WTC11 (cell line): ENCODE measurements at regions not wholly inside any gene's neighbourhood (a gene's known extent, or its start where the extent isn't known, plus 50 kb on each side); places are given as distances from the start of the nearest gene placed in this dataset.

ENCODE experiments used
- ATAC-seq: fragments of 200-7000 bp; cut with Tn5 transposase; 2 replicates; pipeline ENCODE4 v1.10.0; 2021; ENCODE audit warnings: mild to moderate bottlenecking, moderate library complexity
- CTCF ChIA-PET: fragments of 300-600 bp; sonication (Branson Sonifier 250); formaldehyde crosslinking; loops from one replicate; lab custom pipeline; 2021; ENCODE audit warnings: antibody characterized with exemption; lab: Charles Lee
- POLR2A ChIA-PET: fragments of 350-600 bp; sonication (Branson Sonifier 250); formaldehyde crosslinking; loops from one replicate; lab custom pipeline; 2021; ENCODE audit warnings: antibody characterized with exemption; lab: Charles Lee
- DNase-seq: peaks from one replicate; pipeline ENCODE4 v3.0.0; 2021; ENCODE audit warnings: low spot score
- H3K27ac Mint-ChIP-seq: 2 replicates; pipeline ENCODE4 v1.8.0; 2021; ENCODE audit warnings: mixed read lengths
- H3K27me3 Mint-ChIP-seq: 2 replicates; pipeline ENCODE4 v1.8.0; 2021; ENCODE audit warnings: low read depth, mild to moderate bottlenecking, moderate library complexity, mixed read lengths
- H3K36me3 Mint-ChIP-seq: 2 replicates; pipeline ENCODE4 v1.8.0; 2021; ENCODE audit warnings: mixed read lengths
- H3K4me1 Mint-ChIP-seq: 2 replicates; pipeline ENCODE4 v1.8.0; 2022; ENCODE audit warnings: mixed read lengths
- H3K4me3 Mint-ChIP-seq: 2 replicates; pipeline ENCODE4 v1.8.0; 2021; ENCODE audit warnings: mild to moderate bottlenecking, moderate library complexity, mixed read lengths
- H3K9me3 Mint-ChIP-seq: 2 replicates; pipeline ENCODE4 v1.8.0; 2021; ENCODE audit warnings: mixed read lengths
- ATF2 ChIP-seq: sonication (generic); formaldehyde crosslinking; IDR thresholded peaks from 2 replicates; pipeline ENCODE4 v1.8.1; 2022; ENCODE audit warnings: low read depth, missing genetic modification reagents, borderline replicate concordance
- ATF6 ChIP-seq: sonication (generic); formaldehyde crosslinking; IDR thresholded peaks from 2 replicates; pipeline ENCODE4 v1.8.1; 2023; ENCODE audit warnings: mild to moderate bottlenecking, missing genetic modification reagents
- E2F5 ChIP-seq: sonication (generic); formaldehyde crosslinking; IDR thresholded peaks from 2 replicates; pipeline ENCODE4 v1.8.1; 2022; ENCODE audit warnings: mild to moderate bottlenecking, moderate library complexity, missing genetic modification reagents
- GABPB1 ChIP-seq: sonication (generic); formaldehyde crosslinking; IDR thresholded peaks from 2 replicates; pipeline ENCODE4 v1.8.1; 2023; ENCODE audit warnings: mild to moderate bottlenecking, missing genetic modification reagents
- GTF2I ChIP-seq: fragments of 250-450 bp; sonication (Bioruptor Pico); conservative IDR thresholded peaks from 2 replicates; pipeline ENCODE4 v1.4.0; 2021; ENCODE audit warnings: mild to moderate bottlenecking
- JUN ChIP-seq: sonication (generic); formaldehyde crosslinking; IDR thresholded peaks from 2 replicates; pipeline ENCODE4 v1.8.0; 2023; ENCODE audit warnings: mild to moderate bottlenecking, missing genetic modification reagents
- MAX ChIP-seq: sonication (generic); formaldehyde crosslinking; IDR thresholded peaks from 2 replicates; pipeline ENCODE4 v1.8.0; 2022; ENCODE audit warnings: mild to moderate bottlenecking, missing genetic modification reagents
- MYBL2 ChIP-seq: sonication (generic); formaldehyde crosslinking; IDR thresholded peaks from 2 replicates; pipeline ENCODE4 v1.8.1; 2023; ENCODE audit warnings: mild to moderate bottlenecking, moderate library complexity, missing genetic modification reagents
- NFYB ChIP-seq: sonication (generic); formaldehyde crosslinking; conservative IDR thresholded peaks from 2 replicates; pipeline ENCODE4 v1.8.0; 2022; ENCODE audit warnings: low read depth, missing genetic modification reagents
- OVOL2 ChIP-seq: fragments of 250-450 bp; sonication (Bioruptor Pico); IDR thresholded peaks from 2 replicates; pipeline ENCODE4 v1.9.0; 2021; ENCODE audit warnings: mild to moderate bottlenecking, borderline replicate concordance
- RELA ChIP-seq: sonication (generic); formaldehyde crosslinking; IDR thresholded peaks from 2 replicates; pipeline ENCODE4 v1.8.1; 2022; ENCODE audit warnings: missing genetic modification reagents, mild to moderate bottlenecking, borderline replicate concordance
- SOX15 ChIP-seq: fragments of 250-450 bp; sonication (Bioruptor Pico); IDR thresholded peaks from 2 replicates; pipeline ENCODE4 v1.9.0; 2021; ENCODE audit warnings: mild to moderate bottlenecking
- SP1 ChIP-seq: sonication (generic); formaldehyde crosslinking; conservative IDR thresholded peaks from 2 replicates; pipeline ENCODE4 v1.8.1; 2022; ENCODE audit warnings: missing genetic modification reagents
- TEAD1 ChIP-seq: sonication (generic); formaldehyde crosslinking; IDR thresholded peaks from 2 replicates; pipeline ENCODE4 v1.8.0; 2022; ENCODE audit warnings: mild to moderate bottlenecking, missing genetic modification reagents
- ZNF138 ChIP-seq: sonication (generic); formaldehyde crosslinking; conservative IDR thresholded peaks from 2 replicates; pipeline ENCODE4 v1.8.1; 2022; ENCODE audit warnings: mild to moderate bottlenecking, moderate library complexity, missing genetic modification reagents
- ZNF219 ChIP-seq: sonication (generic); formaldehyde crosslinking; IDR thresholded peaks from 2 replicates; pipeline ENCODE4 v1.8.0; 2023; ENCODE audit warnings: missing genetic modification reagents, mild to moderate bottlenecking, borderline replicate concordance
- ZNF232 ChIP-seq: sonication (generic); formaldehyde crosslinking; IDR thresholded peaks from 2 replicates; pipeline ENCODE4 v1.8.0; 2022; ENCODE audit warnings: mild to moderate bottlenecking, missing genetic modification reagents
- ZNF263 ChIP-seq: sonication (generic); formaldehyde crosslinking; IDR thresholded peaks from 2 replicates; pipeline ENCODE4 v1.8.1; 2022; ENCODE audit warnings: low read depth, mild to moderate bottlenecking, moderate library complexity, missing genetic modification reagents
- ZNF416 ChIP-seq: fragments of 250-450 bp; sonication (Bioruptor Pico); IDR thresholded peaks from 2 replicates; pipeline ENCODE4 v1.9.0; 2021; ENCODE audit warnings: mild to moderate bottlenecking, inconsistent platforms
- TF ChIP-seq, protein P1 (sequence below): fragments of 250-450 bp; sonication (Bioruptor Pico); IDR thresholded peaks from 2 replicates; pipeline ENCODE4 v1.8.0; 2021; ENCODE audit warnings: mild to moderate bottlenecking
- TF ChIP-seq, protein P2 (sequence below): sonication (generic); formaldehyde crosslinking; IDR thresholded peaks from 2 replicates; pipeline ENCODE4 v1.8.1; 2023; ENCODE audit warnings: mild to moderate bottlenecking, missing genetic modification reagents, moderate library complexity

- TF ChIP-seq ZNF219 (CRISPR knock-in tag) (no peak), JUN (CRISPR knock-in tag) (no peak), TEAD1 (CRISPR knock-in tag) (no peak), ZNF232 (no peak), RELA (CRISPR knock-in tag) (no peak), ATF2 (CRISPR knock-in tag) (no peak), ZNF416 (CRISPR knock-in tag) (no peak), SP1 (no peak), ZNF263 (CRISPR knock-in tag) (no peak)
- TF ChIP-seq, protein P1, sequence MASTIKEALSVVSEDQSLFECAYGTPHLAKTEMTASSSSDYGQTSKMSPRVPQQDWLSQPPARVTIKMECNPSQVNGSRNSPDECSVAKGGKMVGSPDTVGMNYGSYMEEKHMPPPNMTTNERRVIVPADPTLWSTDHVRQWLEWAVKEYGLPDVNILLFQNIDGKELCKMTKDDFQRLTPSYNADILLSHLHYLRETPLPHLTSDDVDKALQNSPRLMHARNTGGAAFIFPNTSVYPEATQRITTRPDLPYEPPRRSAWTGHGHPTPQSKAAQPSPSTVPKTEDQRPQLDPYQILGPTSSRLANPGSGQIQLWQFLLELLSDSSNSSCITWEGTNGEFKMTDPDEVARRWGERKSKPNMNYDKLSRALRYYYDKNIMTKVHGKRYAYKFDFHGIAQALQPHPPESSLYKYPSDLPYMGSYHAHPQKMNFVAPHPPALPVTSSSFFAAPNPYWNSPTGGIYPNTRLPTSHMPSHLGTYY (CRISPR knock-in tag), result no peak
These were observed 142.5 kb downstream of the CD164 start (continued) for GRCh38 chr6:109239651-109240321.

- no peak for ATAC-seq
These were observed 143.1 kb downstream of the CD164 start for GRCh38 chr6:109239160-109239559.

More at GRCh38 chr6:109239160-109239559, 143.1 kb downstream of the CD164 start:
- H3K9me3 Mint-ChIP-seq, result 0 out of 2 replicates have a peak, but pooled peaks cover 4% of the 10 kb centered on the region
- H3K4me1 Mint-ChIP-seq, result peaks cover 16% of the 10 kb centered on the region
- no peak for DNase-seq
- POLR2A ChIA-PET, result no interaction called here
- peaks cover 2% of the 10 kb centered on the region; the same call in 1 of the 2 replicates for H3K27me3 Mint-ChIP-seq
- H3K4me3 Mint-ChIP-seq, result no peak overlapping the region
- H3K36me3 Mint-ChIP-seq, result no peaks in the 10 kb centered on the region
- no peak for TF ChIP-seq ZNF219 (CRISPR knock-in tag)
- no peak for TF ChIP-seq ATF6 (CRISPR knock-in tag)
- no peak for TF ChIP-seq ZNF138 (CRISPR knock-in tag)
- TF ChIP-seq MAX, result no peak
- no peak for TF ChIP-seq GTF2I (CRISPR knock-in tag)
- TF ChIP-seq, protein P2, sequence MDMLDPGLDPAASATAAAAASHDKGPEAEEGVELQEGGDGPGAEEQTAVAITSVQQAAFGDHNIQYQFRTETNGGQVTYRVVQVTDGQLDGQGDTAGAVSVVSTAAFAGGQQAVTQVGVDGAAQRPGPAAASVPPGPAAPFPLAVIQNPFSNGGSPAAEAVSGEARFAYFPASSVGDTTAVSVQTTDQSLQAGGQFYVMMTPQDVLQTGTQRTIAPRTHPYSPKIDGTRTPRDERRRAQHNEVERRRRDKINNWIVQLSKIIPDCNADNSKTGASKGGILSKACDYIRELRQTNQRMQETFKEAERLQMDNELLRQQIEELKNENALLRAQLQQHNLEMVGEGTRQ (CRISPR knock-in tag), result no peak
- TF ChIP-seq ATF2 (CRISPR knock-in tag), result no peak
- TF ChIP-seq OVOL2 (CRISPR knock-in tag), result no peak
- no peak for TF ChIP-seq E2F5 (CRISPR knock-in tag)
- no peak for TF ChIP-seq NFYB (CRISPR knock-in tag)
- no peak for TF ChIP-seq SOX15 (CRISPR knock-in tag)
- no peak for TF ChIP-seq GABPB1 (CRISPR knock-in tag)
- TF ChIP-seq MYBL2 (CRISPR knock-in tag), result no peak
- TF ChIP-seq, all 79 proteins: peak for 0
- CTCF ChIA-PET, result interaction anchor here (1.1 kb wide), 1 partner anchor 55 kb away, joined by 3 read pairs; no protein-coding TSS in a partner anchor
- H3K27ac Mint-ChIP-seq, result no peak overlapping the region
